ENCODE measurements at regions not wholly inside any gene's neighbourhood (a gene's known extent, or its start where the extent isn't known, plus 50 kb on each side); places are given as distances from the start of the nearest gene placed in this dataset.

DNA sequence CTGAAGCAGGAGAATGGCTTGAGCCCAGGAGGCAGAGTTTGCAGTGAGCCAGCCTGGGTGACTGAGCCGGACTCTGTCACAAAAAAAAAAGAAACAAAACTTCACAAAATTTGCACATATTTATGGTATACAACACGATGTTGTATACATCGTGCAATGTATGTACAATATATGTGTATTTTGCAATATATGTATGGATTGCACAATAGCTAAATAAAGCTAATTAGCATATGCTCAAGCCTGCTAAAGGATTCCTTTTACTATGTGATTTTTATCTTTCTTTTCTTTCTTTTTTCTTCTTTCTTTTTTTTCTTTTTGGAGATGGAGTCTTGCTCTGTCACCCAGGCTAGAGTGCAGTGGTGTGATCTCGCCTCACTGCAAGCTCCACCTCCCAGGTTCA, 368.0 kb upstream of the FAM98A start:
- TF ChIP-seq, protein P1, sequence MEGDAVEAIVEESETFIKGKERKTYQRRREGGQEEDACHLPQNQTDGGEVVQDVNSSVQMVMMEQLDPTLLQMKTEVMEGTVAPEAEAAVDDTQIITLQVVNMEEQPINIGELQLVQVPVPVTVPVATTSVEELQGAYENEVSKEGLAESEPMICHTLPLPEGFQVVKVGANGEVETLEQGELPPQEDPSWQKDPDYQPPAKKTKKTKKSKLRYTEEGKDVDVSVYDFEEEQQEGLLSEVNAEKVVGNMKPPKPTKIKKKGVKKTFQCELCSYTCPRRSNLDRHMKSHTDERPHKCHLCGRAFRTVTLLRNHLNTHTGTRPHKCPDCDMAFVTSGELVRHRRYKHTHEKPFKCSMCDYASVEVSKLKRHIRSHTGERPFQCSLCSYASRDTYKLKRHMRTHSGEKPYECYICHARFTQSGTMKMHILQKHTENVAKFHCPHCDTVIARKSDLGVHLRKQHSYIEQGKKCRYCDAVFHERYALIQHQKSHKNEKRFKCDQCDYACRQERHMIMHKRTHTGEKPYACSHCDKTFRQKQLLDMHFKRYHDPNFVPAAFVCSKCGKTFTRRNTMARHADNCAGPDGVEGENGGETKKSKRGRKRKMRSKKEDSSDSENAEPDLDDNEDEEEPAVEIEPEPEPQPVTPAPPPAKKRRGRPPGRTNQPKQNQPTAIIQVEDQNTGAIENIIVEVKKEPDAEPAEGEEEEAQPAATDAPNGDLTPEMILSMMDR (IDR thresholded peaks at IDR 0.05; ENCODE audit: low read depth, low read length), result no peak
- TF ChIP-seq POLR2A (IDR thresholded peaks at IDR 0.05; ENCODE audit: extremely low read depth, insufficient read length), result no peak
- no peak for TF ChIP-seq MYC (IDR thresholded peaks at IDR 0.05; ENCODE audit: low read depth, low read length)
- TF ChIP-seq, protein P2, sequence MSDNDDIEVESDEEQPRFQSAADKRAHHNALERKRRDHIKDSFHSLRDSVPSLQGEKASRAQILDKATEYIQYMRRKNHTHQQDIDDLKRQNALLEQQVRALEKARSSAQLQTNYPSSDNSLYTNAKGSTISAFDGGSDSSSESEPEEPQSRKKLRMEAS (IDR thresholded peaks at IDR 0.05; ENCODE audit: low read depth, low read length), result no peak
- no peak for DNase-seq (ENCODE audit: low read depth)
- no peak overlapping the region for H3K4me3 ChIP-seq (ENCODE audit: low read depth, low read length)

DNA sequence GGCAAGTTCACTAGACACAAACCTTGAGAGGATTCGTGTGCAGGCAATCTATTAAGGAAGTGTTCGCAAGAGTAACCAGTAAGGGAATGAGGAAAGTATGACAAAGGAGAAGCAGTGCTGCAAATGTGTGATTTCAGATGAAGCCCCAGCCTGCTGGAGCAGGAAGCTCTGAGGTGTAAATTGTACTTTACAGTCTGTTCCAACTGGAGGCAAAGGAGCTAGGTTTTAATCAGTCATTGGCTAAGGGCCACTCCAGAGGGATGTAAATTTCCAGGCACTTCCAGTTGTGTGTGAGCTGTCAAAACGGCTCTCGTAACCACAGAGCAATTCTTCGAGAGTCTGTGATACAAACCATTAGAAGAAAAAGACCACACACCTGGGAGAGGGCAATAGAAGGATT, 359.5 kb upstream of the FAM98A start:
- DNase-seq (ENCODE audit: low read depth), result no peak
- H3K4me3 ChIP-seq (ENCODE audit: low read depth, low read length), result no peak overlapping the region
- TF ChIP-seq, protein P1 (IDR thresholded peaks at IDR 0.05; ENCODE audit: low read depth, low read length), result no peak
- TF ChIP-seq MYC (IDR thresholded peaks at IDR 0.05; ENCODE audit: low read depth, low read length) (no peak), POLR2A (IDR thresholded peaks at IDR 0.05; ENCODE audit: extremely low read depth, insufficient read length) (no peak)
- TF ChIP-seq, protein P2 (IDR thresholded peaks at IDR 0.05; ENCODE audit: low read depth, low read length), result no peak

DNA sequence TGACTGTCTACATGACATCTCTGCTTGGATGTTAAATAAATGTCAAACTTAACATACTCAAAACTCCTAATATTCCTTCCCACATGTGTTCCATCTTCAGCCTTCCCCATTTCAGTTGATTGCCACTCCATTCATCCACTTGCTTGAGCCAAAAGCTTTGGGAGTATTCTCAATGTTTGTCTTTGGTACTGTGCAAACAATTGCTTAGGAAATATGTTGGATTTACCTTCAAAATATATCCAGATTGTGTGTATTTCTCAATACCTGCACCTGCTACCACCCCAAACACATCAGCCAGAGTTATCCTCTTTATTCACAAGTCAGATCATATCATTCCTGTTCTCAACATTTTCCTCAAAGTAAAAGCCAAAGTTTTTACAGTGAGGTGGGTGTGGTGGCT, 350.3 kb upstream of the FAM98A start:
- no peak overlapping the region for H3K4me3 ChIP-seq (ENCODE audit: low read depth, low read length)
- no peak for DNase-seq (ENCODE audit: low read depth)
- TF ChIP-seq, protein P2 (IDR thresholded peaks at IDR 0.05; ENCODE audit: low read depth, low read length), result no peak
- TF ChIP-seq MYC (IDR thresholded peaks at IDR 0.05; ENCODE audit: low read depth, low read length) (no peak), POLR2A (IDR thresholded peaks at IDR 0.05; ENCODE audit: extremely low read depth, insufficient read length) (no peak)
- TF ChIP-seq, protein P1 (IDR thresholded peaks at IDR 0.05; ENCODE audit: low read depth, low read length), result no peak

DNA sequence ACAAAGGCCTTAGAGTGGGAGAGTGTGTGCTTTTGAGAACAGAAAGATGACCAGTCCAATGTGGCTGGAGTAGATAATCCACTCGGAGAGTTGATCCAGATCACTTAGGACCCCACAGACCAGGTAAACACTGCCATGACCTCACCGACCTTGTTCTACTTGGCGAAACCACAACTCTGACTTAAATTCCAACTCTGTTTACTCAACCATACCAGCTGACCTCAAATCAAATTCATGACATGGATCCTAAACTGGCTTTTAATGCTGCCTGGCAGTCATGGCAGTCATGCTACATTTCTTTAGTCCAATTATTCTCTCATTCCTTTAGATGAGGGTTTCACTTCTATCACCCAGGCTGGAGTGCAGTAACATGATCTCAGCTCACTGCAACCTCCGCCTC, 347.1 kb upstream of the FAM98A start:
- TF ChIP-seq, protein P2 (IDR thresholded peaks at IDR 0.05; ENCODE audit: low read depth, low read length), result no peak
- TF ChIP-seq, protein P1 (IDR thresholded peaks at IDR 0.05; ENCODE audit: low read depth, low read length), result no peak
- TF ChIP-seq MYC (IDR thresholded peaks at IDR 0.05; ENCODE audit: low read depth, low read length) (no peak), POLR2A (IDR thresholded peaks at IDR 0.05; ENCODE audit: extremely low read depth, insufficient read length) (no peak)
- no peak for DNase-seq (ENCODE audit: low read depth)
- H3K4me3 ChIP-seq (ENCODE audit: low read depth, low read length), result no peak overlapping the region

DNA sequence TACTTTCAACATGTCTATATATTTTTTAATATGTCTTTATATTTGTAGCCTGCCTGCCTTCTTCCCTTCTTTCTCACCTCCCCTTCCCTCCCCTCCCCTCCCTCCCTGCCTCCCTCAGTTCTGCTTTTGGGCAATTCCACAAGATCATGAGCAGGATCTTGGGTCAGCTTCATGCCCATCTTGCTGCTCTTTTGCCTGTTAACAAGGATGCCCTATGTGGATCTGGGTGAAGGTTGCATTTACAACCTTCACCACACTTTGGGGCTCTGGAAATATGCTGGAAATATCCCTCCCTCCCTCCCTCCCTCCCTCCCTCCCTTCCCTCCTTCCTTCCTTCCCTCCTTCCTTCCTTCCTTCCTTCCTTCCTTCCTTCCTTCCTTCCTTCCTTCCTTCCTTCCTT, 334.1 kb upstream of the FAM98A start:
- TF ChIP-seq, protein P2 (IDR thresholded peaks at IDR 0.05; ENCODE audit: low read depth, low read length), result no peak
- TF ChIP-seq POLR2A (IDR thresholded peaks at IDR 0.05; ENCODE audit: extremely low read depth, insufficient read length), result no peak
- H3K4me3 ChIP-seq (ENCODE audit: low read depth, low read length), result no peak overlapping the region
- no peak for DNase-seq (ENCODE audit: low read depth)

DNA sequence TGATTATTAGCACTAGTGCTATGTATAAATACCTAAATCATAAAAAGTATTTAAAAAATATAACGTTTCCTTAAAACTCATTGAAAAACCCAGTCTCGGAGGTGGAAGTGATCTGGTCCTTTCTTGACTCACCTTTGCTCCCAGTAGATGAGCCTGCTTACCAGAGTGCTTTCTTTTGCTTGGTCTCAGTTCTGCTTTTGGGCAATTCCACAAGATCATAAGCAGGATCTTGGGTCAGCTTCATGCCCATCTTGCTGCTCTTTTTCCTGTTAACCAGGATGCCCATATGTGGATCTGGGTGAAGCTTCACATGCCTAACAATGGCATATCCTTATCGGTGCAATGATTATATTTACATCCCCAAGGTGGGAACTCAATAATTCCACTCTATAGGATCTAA, 332.1 kb upstream of the FAM98A start:
- no peak for DNase-seq (ENCODE audit: low read depth)
- no peak for TF ChIP-seq POLR2A (IDR thresholded peaks at IDR 0.05; ENCODE audit: extremely low read depth, insufficient read length)
- TF ChIP-seq, protein P1 (IDR thresholded peaks at IDR 0.05; ENCODE audit: low read depth, low read length), result no peak
- TF ChIP-seq, protein P2 (IDR thresholded peaks at IDR 0.05; ENCODE audit: low read depth, low read length), result no peak
- TF ChIP-seq MYC (IDR thresholded peaks at IDR 0.05; ENCODE audit: low read depth, low read length), result no peak
- H3K4me3 ChIP-seq (ENCODE audit: low read depth, low read length), result no peak overlapping the region
